PC-3 (cell line): ENCODE measurements at regions not wholly inside any gene's neighbourhood (a gene's known extent, or its start where the extent isn't known, plus 50 kb on each side); places are given as distances from the start of the nearest gene placed in this dataset.

Source experiments
- ATAC-seq: fragments of 200-7000 bp; cut with Tn5 transposase; 2 replicates; pipeline ENCODE4 v1.9.1; 2020; ENCODE audit warnings: mild to moderate bottlenecking, moderate library complexity
- BruUV-seq: library from RNA; stranded (reverse); fragments of 400-500 nt; replicated peaks from 2 replicates; lab custom pipeline; 2021; lab: Mats Ljungman, UMichigan
- CTCF ChIA-PET: fragments of 300-600 bp; sonication (Branson Sonifier 250); formaldehyde crosslinking; loops from one replicate; lab custom pipeline; 2022; ENCODE audit warnings: antibody characterized with exemption; lab: Charles Lee
- POLR2A ChIA-PET: fragments of 300-600 bp; sonication (Branson Sonifier 250); formaldehyde crosslinking; loops from one replicate; lab custom pipeline; 2022; ENCODE audit warnings: antibody characterized with exemption; ENCODE audit not compliant: unreplicated experiment; lab: Charles Lee
- DNase-seq: peaks from one replicate; pipeline ENCODE4 v3.0.0-alpha.2; 2015
- H2AFZ ChIP-seq: fragments of 300-600 bp; sonication (generic); 2 replicates; pipeline ENCODE4 v1.6.0; 2016; ENCODE audit warnings: antibody characterized with exemption, low read length
- H3F3A ChIP-seq: fragments of 300-600 bp; sonication (generic); one replicate; pipeline ENCODE4 v1.6.0; 2017; ENCODE audit warnings: antibody characterized with exemption, low read length, control low read depth, mild to moderate bottlenecking; ENCODE audit not compliant: unreplicated experiment
- H3K27ac ChIP-seq: fragments of 300-600 bp; sonication (generic); 2 replicates; pipeline ENCODE4 v1.5.1; 2016; ENCODE audit warnings: mild to moderate bottlenecking, low read length
- H3K27me3 ChIP-seq: fragments of 300-600 bp; sonication (generic); 2 replicates; pipeline ENCODE4 v1.6.1; 2016; ENCODE audit warnings: low read length, mixed read lengths
- H3K36me3 ChIP-seq: fragments of 300-600 bp; sonication (generic); 2 replicates; pipeline ENCODE4 v1.6.1; 2016; ENCODE audit warnings: low read depth, mixed run types, low read length, mixed read lengths
- H3K4me1 ChIP-seq: fragments of 300-600 bp; sonication (generic); 2 replicates; pipeline ENCODE4 v1.5.1; 2016; ENCODE audit warnings: low read length; ENCODE audit not compliant: insufficient read depth
- H3K4me2 ChIP-seq: fragments of 300-600 bp; sonication (generic); 2 replicates; pipeline ENCODE4 v1.6.0; 2016; ENCODE audit warnings: low read length
- H3K4me3 ChIP-seq: fragments of 300-600 bp; sonication (generic); 2 replicates; pipeline ENCODE4 v1.5.1; 2016; ENCODE audit warnings: mild to moderate bottlenecking, low read length, mixed read lengths
- H3K79me2 ChIP-seq: fragments of 300-600 bp; sonication (generic); 2 replicates; pipeline ENCODE4 v1.6.1; 2017; ENCODE audit warnings: low read length, mixed read lengths
- H3K9ac ChIP-seq: fragments of 300-600 bp; sonication (generic); 2 replicates; pipeline ENCODE4 v1.6.0; 2016; ENCODE audit warnings: mild to moderate bottlenecking, low read length
- H3K9me2 ChIP-seq: fragments of 300-600 bp; sonication (generic); replicated peaks from 2 replicates; pipeline ENCODE4 v1.6.1; 2016; ENCODE audit warnings: mixed run types, low read length, mixed read lengths
- H3K9me3 ChIP-seq: fragments of 300-600 bp; sonication (generic); 2 replicates; pipeline ENCODE4 v1.6.1; 2016; ENCODE audit warnings: low read length, mixed read lengths
- H4K20me1 ChIP-seq: fragments of 300-600 bp; sonication (generic); 2 replicates; pipeline ENCODE4 v1.6.1; 2016; ENCODE audit warnings: low read length, mixed read lengths
- CTCF ChIP-seq: fragments of 300-600 bp; sonication (generic); conservative IDR thresholded peaks from 2 replicates; pipeline ENCODE4 v1.5.1; 2017; ENCODE audit warnings: antibody characterized with exemption, low read depth, mild to moderate bottlenecking, low read length
- EZH2 ChIP-seq: fragments of 300-600 bp; sonication (generic); IDR thresholded peaks from one replicate; pipeline ENCODE4 v1.6.1; 2017; ENCODE audit warnings: antibody characterized with exemption, mild to moderate bottlenecking, low read length; ENCODE audit not compliant: unreplicated experiment
- EZH2phosphoT487 ChIP-seq: fragments of 300-600 bp; sonication (generic); IDR thresholded peaks from 2 replicates; pipeline ENCODE4 v1.6.1; 2018; ENCODE audit warnings: mild to moderate bottlenecking, antibody characterized with exemption, low read length, borderline replicate concordance
- intact Hi-C: fragments of 100-400 bp; cut with micrococcal nuclease; formaldehyde crosslinking; loops from 2 replicates; pipeline ENCODE4 v1.9.0; 2023

DNA sequence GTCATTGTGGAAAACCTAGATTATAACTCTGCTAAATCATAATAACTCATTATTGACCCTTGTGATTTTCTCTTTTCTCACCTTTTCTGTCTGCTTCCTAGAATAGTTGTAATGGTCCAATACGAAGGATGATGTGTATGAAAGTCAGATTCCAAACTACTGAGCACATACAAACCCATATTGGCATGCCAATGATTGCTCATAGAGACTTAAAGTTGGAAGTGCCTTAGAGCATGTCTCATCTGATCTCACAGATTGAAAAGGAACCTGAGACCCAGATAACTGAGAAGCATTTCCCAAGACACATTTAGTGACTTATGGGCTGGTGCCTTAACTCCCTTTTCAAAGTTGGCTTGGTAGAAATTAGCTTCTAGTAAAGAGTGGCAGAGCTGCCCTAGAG is 594.3 kb downstream of the REEP3 start:
- peak overlapping the region; percentile 71 for H3K27ac ChIP-seq
- no peaks in the 10 kb centered on the region for H3K9me3 ChIP-seq
- no peaks in the 10 kb centered on the region for H3K79me2 ChIP-seq
- H3K4me3 ChIP-seq = no peak overlapping the region
- DNase-seq (peak; percentile 65), ATAC-seq (no peak)
- H3K4me2 ChIP-seq = 0 out of 2 replicates have a peak overlapping the region, but pooled peaks have one; percentile 5
- H3F3A ChIP-seq = no peaks in the 10 kb centered on the region
- POLR2A ChIA-PET = no interaction called here
- CTCF ChIA-PET = interaction anchor here (0.5 kb wide), 1 partner anchor 11 kb away, joined by 4 read pairs; no protein-coding TSS in a partner anchor
- H3K27me3 ChIP-seq = no peaks in the 10 kb centered on the region
- no peak overlapping the region for H3K9ac ChIP-seq
- intact Hi-C loops = loop anchor here (10.0 kb wide), 1 partner anchor 389 kb away; no protein-coding TSS in a partner anchor
- H2AFZ ChIP-seq = 0 out of 2 replicates have a peak overlapping the region, but pooled peaks have one; percentile 15
- no peak for TF ChIP-seq EZH2
- TF ChIP-seq CTCF = no peak
- no peak for TF ChIP-seq EZH2phosphoT487
- peaks cover 40% of the 10 kb centered on the region for H3K4me1 ChIP-seq
- H4K20me1 ChIP-seq = no peaks in the 10 kb centered on the region
- H3K9me2 ChIP-seq = no peaks in the 10 kb centered on the region
- no peaks in the 10 kb centered on the region for H3K36me3 ChIP-seq
- no TSS peak for BruUV-seq

- no TSS peak for BruUV-seq
- Histone ChIP-seq H3K4me1 (peaks cover 40% of the 10 kb centered on the region), H3K27ac (peak overlapping the region; percentile 71), H3K27me3 (no peaks in the 10 kb centered on the region), H3K79me2 (no peaks in the 10 kb centered on the region), H4K20me1 (no peaks in the 10 kb centered on the region), H3K36me3 (no peaks in the 10 kb centered on the region), H3K9ac (peak overlapping the region; percentile 5; the same call in 1 of the 2 replicates), H3K4me2 (peak overlapping the region; percentile 50), H3K9me3 (no peaks in the 10 kb centered on the region), H3K9me2 (no peaks in the 10 kb centered on the region), H3K4me3 (no peak overlapping the region; the same call in 1 of the 2 replicates), H2AFZ (0 out of 2 replicates have a peak overlapping the region, but pooled peaks have one; percentile 15), H3F3A (no peaks in the 10 kb centered on the region)
- CTCF ChIA-PET = interaction anchor here (0.5 to 0.6 kb wide), 3 partner anchors 11 to 486 kb away, joined by 3 to 4 read pairs (median 3); no protein-coding TSS in a partner anchor
- DNase-seq (peak; percentile 54), ATAC-seq (peak; percentile 29; the same call in 1 of the 2 replicates)
- intact Hi-C loops = loop anchor here (1.0 to 10.0 kb wide), 4 partner anchors 75 to 389 kb away; no protein-coding TSS in a partner anchor
- POLR2A ChIA-PET = no interaction called here
- TF ChIP-seq CTCF (peak; percentile 84), EZH2phosphoT487 (no peak)
These were observed 594.9 kb downstream of the REEP3 start for GRCh38 chr10:64115908-64116643.

DNA sequence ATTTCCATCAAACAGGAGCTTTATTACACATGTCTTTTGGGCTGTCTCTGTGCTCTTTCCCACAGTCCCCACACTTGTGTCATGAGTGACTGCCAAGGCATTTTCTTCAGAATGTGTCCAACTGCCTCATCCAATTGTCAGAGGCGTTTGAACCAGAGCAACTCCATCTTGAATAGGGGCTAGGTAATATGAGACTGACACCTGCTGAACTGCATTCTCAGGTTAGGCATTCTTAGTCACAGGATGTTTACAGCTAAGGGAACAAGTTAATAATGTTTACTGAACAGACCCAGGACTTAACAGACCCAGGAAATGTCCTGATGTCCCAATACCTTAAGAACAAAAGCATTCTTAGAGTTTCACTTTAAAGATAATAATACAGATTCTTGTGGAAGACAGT is 595.5 kb downstream of the REEP3 start:
- ChIA-PET POLR2A (no interaction called here), CTCF (no interaction called here)
- Histone ChIP-seq H3K9me3 (no peaks in the 10 kb centered on the region), H3K9me2 (no peaks in the 10 kb centered on the region), H4K20me1 (no peaks in the 10 kb centered on the region), H3K4me2 (peak overlapping the region; percentile 50), H3F3A (no peaks in the 10 kb centered on the region), H3K36me3 (no peaks in the 10 kb centered on the region), H3K79me2 (no peaks in the 10 kb centered on the region), H3K27ac (peak overlapping the region; percentile 71), H3K9ac (peak overlapping the region; percentile 5; the same call in 1 of the 2 replicates), H3K4me1 (peaks cover 40% of the 10 kb centered on the region), H3K4me3 (peak overlapping the region; percentile 6; the same call in 1 of the 2 replicates), H2AFZ (no peak overlapping the region), H3K27me3 (no peaks in the 10 kb centered on the region)
- BruUV-seq = no TSS peak
- ATAC-seq (peak; percentile 91), DNase-seq (peak; percentile 95)
- intact Hi-C loops = loop anchor here (1.0 to 10.0 kb wide), 4 partner anchors 75 to 388 kb away; no protein-coding TSS in a partner anchor
- no peak for TF ChIP-seq CTCF
- no peak for TF ChIP-seq EZH2
- no peak for TF ChIP-seq EZH2phosphoT487
